ENCODE measurements at regions not wholly inside any gene's neighbourhood (a gene's known extent, or its start where the extent isn't known, plus 50 kb on each side); places are given as distances from the start of the nearest gene placed in this dataset.

DNA sequence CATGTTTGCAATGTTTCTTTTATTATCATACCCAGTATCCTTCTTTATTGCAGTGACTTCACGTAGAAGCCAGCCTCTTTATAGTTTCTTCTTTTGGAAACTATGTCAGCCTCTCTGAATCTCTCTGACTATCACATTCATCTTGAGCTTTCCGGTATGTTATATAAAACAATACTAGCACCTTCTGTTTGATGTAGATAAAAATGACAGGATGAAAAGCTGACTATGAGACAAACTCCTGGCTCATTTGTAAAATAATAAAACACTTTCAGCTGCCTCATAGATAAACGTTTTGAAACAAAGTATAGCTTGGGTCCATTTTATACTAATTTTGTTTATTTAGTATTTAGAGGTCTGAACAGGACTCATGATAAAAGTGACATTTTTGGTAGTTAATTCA, 1145.4 kb upstream of the NUDT12 start:
- TF ChIP-seq, protein P1, sequence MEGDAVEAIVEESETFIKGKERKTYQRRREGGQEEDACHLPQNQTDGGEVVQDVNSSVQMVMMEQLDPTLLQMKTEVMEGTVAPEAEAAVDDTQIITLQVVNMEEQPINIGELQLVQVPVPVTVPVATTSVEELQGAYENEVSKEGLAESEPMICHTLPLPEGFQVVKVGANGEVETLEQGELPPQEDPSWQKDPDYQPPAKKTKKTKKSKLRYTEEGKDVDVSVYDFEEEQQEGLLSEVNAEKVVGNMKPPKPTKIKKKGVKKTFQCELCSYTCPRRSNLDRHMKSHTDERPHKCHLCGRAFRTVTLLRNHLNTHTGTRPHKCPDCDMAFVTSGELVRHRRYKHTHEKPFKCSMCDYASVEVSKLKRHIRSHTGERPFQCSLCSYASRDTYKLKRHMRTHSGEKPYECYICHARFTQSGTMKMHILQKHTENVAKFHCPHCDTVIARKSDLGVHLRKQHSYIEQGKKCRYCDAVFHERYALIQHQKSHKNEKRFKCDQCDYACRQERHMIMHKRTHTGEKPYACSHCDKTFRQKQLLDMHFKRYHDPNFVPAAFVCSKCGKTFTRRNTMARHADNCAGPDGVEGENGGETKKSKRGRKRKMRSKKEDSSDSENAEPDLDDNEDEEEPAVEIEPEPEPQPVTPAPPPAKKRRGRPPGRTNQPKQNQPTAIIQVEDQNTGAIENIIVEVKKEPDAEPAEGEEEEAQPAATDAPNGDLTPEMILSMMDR (IDR thresholded peaks at IDR 0.05; ENCODE audit: poor library complexity): no peak
- no peak for TF ChIP-seq EZH2 (IDR thresholded peaks at IDR 0.05; ENCODE audit: borderline replicate concordance)
